Heart right ventricle (tissue), 16 donors: ENCODE measurements at regions not wholly inside any gene's neighbourhood (a gene's known extent, or its start where the extent isn't known, plus 50 kb on each side); places are given as distances from the start of the nearest gene placed in this dataset.

ENCODE experiments used
- ATAC-seq, 8 donors: fragments of 200-7000 bp; cut with Tn5 transposase; one replicate each; pipeline ENCODE4 v1.9.1; 2020; ENCODE audit warnings: mild to moderate bottlenecking in 8 of 8, moderate library complexity in 8 of 8, moderate number of reproducible peaks in 1 of 8
- DNase-seq, 2 donors: peaks; one replicate each; pipeline ENCODE4 v3.0.0-alpha.2; 2020
- H3K27ac ChIP-seq, 10 donors: fragments of 200-600 bp; sonication (generic) in 2 of 10; one replicate each; pipeline versions ENCODE4 v1.5.0 to v1.8.0; 2020 to 2022; ENCODE audit warnings: mild to moderate bottlenecking in 3 of 10
- H3K27me3 ChIP-seq, 7 donors: fragments of 200-600 bp; one replicate each; pipeline ENCODE4 v1.8.0; 2021 to 2022; ENCODE audit warnings: mild to moderate bottlenecking in 2 of 7
- H3K36me3 ChIP-seq, 9 donors: fragments of 200-600 bp; sonication (generic) in 1 of 9; one replicate each; pipeline versions ENCODE4 v1.5.0 to v1.8.0; 2020 to 2022; ENCODE audit warnings: mild to moderate bottlenecking in 2 of 9
- H3K4me1 ChIP-seq, 9 donors: fragments of 200-600 bp; sonication (generic) in 1 of 9; one replicate each; pipeline versions ENCODE4 v1.5.0 to v1.8.0; 2020 to 2022; ENCODE audit warnings: mild to moderate bottlenecking in 4 of 9
- H3K4me3 ChIP-seq, 10 donors: fragments of 200-600 bp; sonication (generic) in 2 of 10; one replicate each; pipeline versions ENCODE4 v1.5.0 to v1.8.0; 2020 to 2022; ENCODE audit warnings: mild to moderate bottlenecking in 7 of 10, moderate library complexity in 2 of 10
- H3K9me3 ChIP-seq, 11 donors: fragments of 200-600 bp in 10 of 11; sonication (generic) in 2 of 11; one replicate each; pipeline versions ENCODE4 v1.5.0 to v1.8.0; 2013 to 2022; ENCODE audit warnings: mild to moderate bottlenecking in 2 of 11, control low read depth in 1 of 11, moderate library complexity in 1 of 11
- CTCF ChIP-seq, 9 donors: fragments of 200-600 bp; sonication (generic) in 2 of 9; IDR thresholded peaks; one replicate each; pipeline versions ENCODE4 v1.5.0 to v1.8.0; 2021 to 2022; ENCODE audit warnings: antibody characterized with exemption in 9 of 9, mild to moderate bottlenecking in 5 of 9, moderate library complexity in 1 of 9
- WGBS, 2 donors: extraction: QIAGEN DNeasy Blood & Tissue Kit; methylation state at CpG; one replicate each; pipeline ENCODE4 v1.1.7; 2013; ENCODE audit warnings: inconsistent platforms in 1 of 2; 5-methylcytosine and 5-hydroxymethylcytosine counted together
- intact Hi-C, 10 donors: fragments of 100-400 bp; cut with DNase I; formaldehyde crosslinking; loops; one replicate each; pipeline versions ENCODE4 v1.11.1 to v1.14.2; 2022
- donor health status: Arrhythmogenic right ventricular cardiomyopathy.
- donor health status: ischemic (EF 13 %, LVEDD 7.1; RV severe dilation, severe dysfunction).
- donor health status: healthy with polysubstance abuse.
- donor health status: DM: no; HTN: yes; CAD: no.
- donor health status: DM: no; HTN: no; CAD: no.
- donor health status: ischemic (EF 25% LVEDD 6.9; RV normal size, moderate dysfunction).
- donor health status: ischemic (EF 25% LVEDD 5.7; RV mildly dilated, moderate dysfunction).
- donor health status: healthy.
- donor health status: DM: yes; HTN: yes; CAD: no.
- donor health status: Ischemic cardiomyopathy.
- donor health status: ischemic (EF 35%, LVEDD 5.7; RV mildly dilated, moderate dysfunction).
- donor health status: nonischemic (EF 11% LVEDD 7.7; RV severe dilation, severe dysfunction).
- donor health status: DM: yes; HTN: yes; CAD: no.
- donor health status: PGD.
- donor health status: ischemic (EF 29% LVEDD 5.4; RV normal size, mild dysfunction).
- donor health status: nonischemic (EF 23%, LVEDD 6.1; RV moderate dilation, normal function).

DNA sequence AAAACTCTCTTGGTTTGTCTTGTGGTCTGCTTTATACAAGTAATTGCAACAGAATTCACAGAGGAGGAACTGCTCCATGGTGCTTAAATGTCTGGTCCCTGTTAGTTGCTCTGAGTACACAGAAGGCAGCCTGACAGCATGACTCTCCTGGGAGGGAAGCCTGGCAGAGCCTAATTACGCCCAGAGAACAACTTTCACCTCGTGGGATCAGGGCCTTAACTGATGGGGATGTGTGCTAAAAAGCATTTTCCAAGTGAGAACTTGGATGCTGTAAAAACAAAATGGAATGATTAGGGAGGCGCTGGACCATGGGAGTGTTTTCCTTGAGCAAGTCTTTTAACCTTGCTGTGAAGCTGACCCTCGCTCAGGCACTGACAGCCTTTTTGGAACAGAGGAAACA lies 154.0 kb upstream of the TENM4 start:
- H3K9me3 ChIP-seq: peaks cover 0 to 25% (median 0%) of the 10 kb centered on the region in 11 donors
- ATAC-seq (no peak), DNase-seq (no peak)
- 46 to 53% methylated on average over 4 of the region's 4 CpGs for WGBS, 2 donors
- H3K36me3 ChIP-seq: no peaks in the 10 kb centered on the region
- H3K4me1 ChIP-seq: no peaks in the 10 kb centered on the region
- no peaks in the 10 kb centered on the region for H3K27me3 ChIP-seq
- H3K4me3 ChIP-seq: no peak overlapping the region
- intact Hi-C loops: no loop called here
- TF ChIP-seq CTCF (IDR thresholded peaks at IDR 0.05): no peak
- no peak overlapping the region for H3K27ac ChIP-seq

DNA sequence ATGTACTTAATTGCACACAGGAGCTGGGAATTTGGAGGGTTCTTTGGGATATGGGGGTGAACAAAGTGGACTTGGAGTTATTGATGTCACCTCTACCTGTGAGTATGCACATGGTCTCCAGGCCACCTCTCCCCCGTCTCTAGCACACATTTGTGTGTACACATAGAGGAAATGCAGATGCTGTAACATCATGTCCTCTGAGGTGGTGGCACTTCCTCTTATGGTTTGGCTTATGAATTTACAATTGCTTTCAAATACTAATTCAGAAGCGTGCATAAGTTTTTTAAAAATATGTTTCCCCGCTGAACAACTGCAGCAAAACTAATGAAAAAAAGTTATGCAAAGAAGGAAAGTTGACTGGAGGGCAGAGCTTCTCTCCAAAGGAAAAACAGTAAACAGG lies 152.0 kb upstream of the TENM4 start:
- Histone ChIP-seq H3K27ac (no peak overlapping the region), H3K4me3 (no peak overlapping the region), H3K4me1 (no peaks in the 10 kb centered on the region), H3K9me3 (peaks cover 0 to 22% (median 0%) of the 10 kb centered on the region in 11 donors), H3K36me3 (no peaks in the 10 kb centered on the region), H3K27me3 (no peaks in the 10 kb centered on the region)
- ATAC-seq (no peak), DNase-seq (no peak)
- TF ChIP-seq CTCF (IDR thresholded peaks at IDR 0.05): no peak
- intact Hi-C loops: no loop called here
- WGBS, 2 donors: 73 to 81% methylated on average over 3 of the region's 3 CpGs

GRCh38 chr11:79592406-79592805 lies 151.6 kb upstream of the TENM4 start:
- ATAC-seq: no peak
- 53 to 62% methylated on average over 4 of the region's 4 CpGs for WGBS, 2 donors
- no peak for DNase-seq

DNA sequence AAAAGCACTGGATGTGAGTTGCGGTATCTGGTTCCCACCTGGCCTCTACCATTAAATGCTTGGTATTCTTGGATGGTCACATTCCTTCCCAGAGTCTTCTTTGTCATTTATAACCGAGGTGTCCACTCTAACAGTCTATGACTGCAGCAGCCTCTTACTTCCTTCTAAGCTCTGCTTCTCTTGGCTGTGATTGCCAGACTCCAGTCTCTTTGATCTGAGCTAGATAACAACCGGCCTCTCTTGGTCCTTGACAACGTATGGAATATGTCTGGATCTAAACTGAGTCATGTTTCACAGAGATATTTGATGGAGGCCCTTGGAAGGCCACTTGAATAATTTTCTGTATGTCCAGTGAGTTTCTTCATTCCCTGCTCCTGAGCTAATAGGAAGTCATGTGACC lies 141.6 kb upstream of the TENM4 start:
- WGBS, 2 donors: 54 to 57% methylated on average over 4 of the region's 4 CpGs
- Histone ChIP-seq H3K27ac (no peak overlapping the region), H3K36me3 (no peaks in the 10 kb centered on the region), H3K4me3 (no peak overlapping the region), H3K9me3 (peaks cover 0 to 17% (median 0%) of the 10 kb centered on the region in 11 donors), H3K4me1 (no peaks in the 10 kb centered on the region), H3K27me3 (peaks cover 0 to 4% (median 0%) of the 10 kb centered on the region in 7 donors)
- no peak for DNase-seq
- intact Hi-C loops: no loop called here
- no peak for TF ChIP-seq CTCF (IDR thresholded peaks at IDR 0.05)
- ATAC-seq: no peak

More at GRCh38 chr11:79592406-79592805, 151.6 kb upstream of the TENM4 start:
- no peaks in the 10 kb centered on the region for H3K27me3 ChIP-seq
- H3K4me3 ChIP-seq: no peak overlapping the region
- peaks cover 0 to 26% (median 0%) of the 10 kb centered on the region in 11 donors for H3K9me3 ChIP-seq
- no peak overlapping the region for H3K27ac ChIP-seq
- TF ChIP-seq CTCF (IDR thresholded peaks at IDR 0.05): no peak
- H3K4me1 ChIP-seq: no peaks in the 10 kb centered on the region
- intact Hi-C loops: no loop called here
- no peaks in the 10 kb centered on the region for H3K36me3 ChIP-seq
